ENCODE measurements at regions not wholly inside any gene's neighbourhood (a gene's known extent, or its start where the extent isn't known, plus 50 kb on each side); places are given as distances from the start of the nearest gene placed in this dataset.
"Not testable (repeated sequence)": the region's sequence is repeated elsewhere in the genome, so short reads cannot be mapped to it uniquely, and the experiment has no call there.

DNA sequence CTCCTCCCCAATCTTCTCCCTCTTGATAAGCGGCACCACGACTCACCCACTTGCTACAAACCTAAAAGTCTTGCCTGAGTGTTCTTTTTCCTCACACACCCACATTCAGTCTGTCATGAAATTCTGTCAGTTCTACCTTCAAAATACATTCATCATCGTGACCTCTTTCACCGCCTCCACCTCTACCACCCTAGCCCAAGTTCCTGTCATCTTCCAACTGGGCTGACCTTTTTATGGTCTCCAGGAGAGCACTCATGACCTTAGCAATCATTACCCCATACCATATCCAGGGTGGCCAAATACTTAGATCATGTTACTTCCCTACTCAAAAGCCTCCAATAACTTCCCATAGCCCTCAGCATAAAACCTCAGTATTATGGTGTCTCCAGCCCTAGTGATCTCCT, 110.4 kb upstream of the TSC22D1 start:
- intact Hi-C loops (cut with DNase I, micrococcal nuclease), result no loop called here
- no peaks in the 10 kb centered on the region for H3K27me3 Mint-ChIP-seq
- ChIA-PET CTCF (no interaction called here), POLR2A (no interaction called here)
- H3K36me3 ChIP-seq (ENCODE audit: insufficient read depth, low read length), result no peaks in the 10 kb centered on the region
- no peaks in the 10 kb centered on the region for H3K9me3 ChIP-seq (ENCODE audit: control insufficient read depth in 1 of 2, insufficient read depth in 1 of 2, low read length in 2 of 2)
- H3K4me3 ChIP-seq (ENCODE audit: low read length), result no peak overlapping the region
- ATAC-seq (ENCODE audit: poor library complexity) (no peak), DNase-seq (no peak)
- no peaks in the 10 kb centered on the region for H3K4me1 ChIP-seq (ENCODE audit: insufficient read depth, low read length)
- H3K27me3 ChIP-seq (ENCODE audit: control insufficient read depth in 1 of 2, insufficient read depth in 2 of 2, low read length in 2 of 2), result no peaks in the 10 kb centered on the region
- H3K4me3 Mint-ChIP-seq, result no peak overlapping the region
- no peak overlapping the region for H3K27ac Mint-ChIP-seq
- no peak overlapping the region for H3K27ac ChIP-seq (ENCODE audit: low read depth in 1 of 2, low read length in 2 of 2)
- no peaks in the 10 kb centered on the region for H3K36me3 Mint-ChIP-seq (ENCODE audit: low read depth)
- TF ChIP-seq, protein P1, sequence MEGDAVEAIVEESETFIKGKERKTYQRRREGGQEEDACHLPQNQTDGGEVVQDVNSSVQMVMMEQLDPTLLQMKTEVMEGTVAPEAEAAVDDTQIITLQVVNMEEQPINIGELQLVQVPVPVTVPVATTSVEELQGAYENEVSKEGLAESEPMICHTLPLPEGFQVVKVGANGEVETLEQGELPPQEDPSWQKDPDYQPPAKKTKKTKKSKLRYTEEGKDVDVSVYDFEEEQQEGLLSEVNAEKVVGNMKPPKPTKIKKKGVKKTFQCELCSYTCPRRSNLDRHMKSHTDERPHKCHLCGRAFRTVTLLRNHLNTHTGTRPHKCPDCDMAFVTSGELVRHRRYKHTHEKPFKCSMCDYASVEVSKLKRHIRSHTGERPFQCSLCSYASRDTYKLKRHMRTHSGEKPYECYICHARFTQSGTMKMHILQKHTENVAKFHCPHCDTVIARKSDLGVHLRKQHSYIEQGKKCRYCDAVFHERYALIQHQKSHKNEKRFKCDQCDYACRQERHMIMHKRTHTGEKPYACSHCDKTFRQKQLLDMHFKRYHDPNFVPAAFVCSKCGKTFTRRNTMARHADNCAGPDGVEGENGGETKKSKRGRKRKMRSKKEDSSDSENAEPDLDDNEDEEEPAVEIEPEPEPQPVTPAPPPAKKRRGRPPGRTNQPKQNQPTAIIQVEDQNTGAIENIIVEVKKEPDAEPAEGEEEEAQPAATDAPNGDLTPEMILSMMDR (IDR thresholded peaks at IDR 0.05), result no peak
- H3K9me3 Mint-ChIP-seq, result peaks cover 11% of the 10 kb centered on the region
- H3K4me1 Mint-ChIP-seq (ENCODE audit: low read depth), result no peaks in the 10 kb centered on the region

GRCh38 chr13:44685641-44686040, 109.5 kb upstream of the TSC22D1 start:
- no peaks in the 10 kb centered on the region for H3K4me1 ChIP-seq (ENCODE audit: insufficient read depth, low read length)
- Mint-ChIP-seq H3K4me3 (no peak overlapping the region), H3K4me1 (ENCODE audit: low read depth) (no peaks in the 10 kb centered on the region), H3K36me3 (ENCODE audit: low read depth) (no peaks in the 10 kb centered on the region), H3K9me3 (peaks cover 11% of the 10 kb centered on the region), H3K27me3 (no peaks in the 10 kb centered on the region), H3K27ac (no peak overlapping the region)
- ChIA-PET POLR2A (no interaction called here), CTCF (no interaction called here)
- no peaks in the 10 kb centered on the region for H3K27me3 ChIP-seq (ENCODE audit: control insufficient read depth in 1 of 2, insufficient read depth in 2 of 2, low read length in 2 of 2)
- DNase-seq (peak in 1 of 14 experiments; percentile 2), ATAC-seq (ENCODE audit: poor library complexity) (no peak)
- intact Hi-C loops (cut with DNase I, micrococcal nuclease), result no loop called here
- TF ChIP-seq, protein P1 (IDR thresholded peaks at IDR 0.05), result no peak
- H3K36me3 ChIP-seq (ENCODE audit: insufficient read depth, low read length), result no peaks in the 10 kb centered on the region
- no peaks in the 10 kb centered on the region for H3K9me3 ChIP-seq (ENCODE audit: control insufficient read depth in 1 of 2, insufficient read depth in 1 of 2, low read length in 2 of 2)
- no peak overlapping the region for H3K27ac ChIP-seq (ENCODE audit: low read depth in 1 of 2, low read length in 2 of 2)
- no peak overlapping the region for H3K4me3 ChIP-seq (ENCODE audit: low read length)

DNA sequence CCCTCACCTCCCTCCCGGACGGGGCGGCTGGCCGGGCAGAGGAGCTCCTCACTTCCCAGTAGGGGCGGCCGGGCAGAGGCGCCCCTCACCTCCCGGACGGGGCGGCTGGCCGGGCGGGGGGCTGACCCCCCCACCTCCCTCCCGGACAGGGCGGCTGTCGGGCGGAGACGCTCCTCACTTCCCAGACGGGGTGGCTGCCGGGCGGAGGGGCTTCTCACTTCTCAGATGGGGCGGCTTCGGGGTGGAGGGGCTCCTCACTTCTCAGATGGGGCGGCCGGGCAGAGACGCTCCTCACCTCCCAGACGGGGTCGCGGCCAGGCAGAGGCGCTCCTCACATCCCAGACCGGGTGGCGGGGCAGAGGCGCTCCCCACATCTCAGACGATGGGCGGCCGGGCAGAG, 106.3 kb upstream of the TSC22D1 start:
- H3K4me1 ChIP-seq (ENCODE audit: insufficient read depth, low read length); H3K9me3 ChIP-seq (ENCODE audit: control insufficient read depth in 1 of 2, insufficient read depth in 1 of 2, low read length in 2 of 2); intact Hi-C loops (cut with DNase I, micrococcal nuclease); H3K36me3 ChIP-seq (ENCODE audit: insufficient read depth, low read length); H3K27ac Mint-ChIP-seq; ATAC-seq (ENCODE audit: poor library complexity); H3K36me3 Mint-ChIP-seq (ENCODE audit: low read depth); DNase-seq; POLR2A ChIA-PET; CTCF ChIA-PET; H3K27me3 ChIP-seq (ENCODE audit: control insufficient read depth in 1 of 2, insufficient read depth in 2 of 2, low read length in 2 of 2); H3K4me3 Mint-ChIP-seq; H3K4me3 ChIP-seq (ENCODE audit: low read length); H3K27ac ChIP-seq (ENCODE audit: low read depth in 1 of 2, low read length in 2 of 2); H3K4me1 Mint-ChIP-seq (ENCODE audit: low read depth); H3K27me3 Mint-ChIP-seq: not testable (repeated sequence)
- H3K9me3 Mint-ChIP-seq, result peaks cover 11% of the 10 kb centered on the region

DNA sequence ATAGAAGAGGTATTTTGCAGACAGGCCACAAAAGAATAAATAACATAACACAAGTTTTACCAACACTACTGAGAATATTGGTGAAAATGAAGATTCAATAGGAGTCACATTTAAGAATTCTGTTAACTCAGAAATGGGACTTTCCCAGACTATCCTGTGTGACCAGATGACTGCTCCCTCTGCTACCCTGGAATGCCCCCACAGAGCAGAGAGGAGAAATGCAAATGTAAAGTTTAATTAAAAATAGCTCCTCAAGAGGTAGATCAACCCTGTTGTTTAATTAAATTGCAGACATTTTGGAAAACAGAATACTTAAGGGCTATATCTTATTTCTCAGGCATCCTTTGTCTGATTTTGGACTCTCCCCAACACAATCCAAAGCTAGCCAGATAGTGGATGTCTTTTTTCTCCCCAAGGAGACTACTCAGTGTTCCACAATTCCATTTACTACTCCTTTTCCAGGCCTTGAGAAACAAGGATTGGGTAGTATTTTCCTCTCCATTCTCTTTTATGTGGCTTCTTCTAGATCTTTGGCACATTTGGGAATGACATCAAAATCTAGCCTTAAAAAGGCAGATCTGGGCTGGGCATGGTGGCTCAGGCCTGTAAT, 104.7 kb upstream of the TSC22D1 start:
- TF ChIP-seq, protein P1 (IDR thresholded peaks at IDR 0.05), result no peak
- Mint-ChIP-seq H3K36me3 (ENCODE audit: low read depth) (no peaks in the 10 kb centered on the region), H3K27me3 (no peaks in the 10 kb centered on the region), H3K27ac (no peak overlapping the region), H3K4me1 (ENCODE audit: low read depth) (no peaks in the 10 kb centered on the region), H3K4me3 (no peak overlapping the region), H3K9me3 (peaks cover 6% of the 10 kb centered on the region)
- H3K9me3 ChIP-seq (ENCODE audit: control insufficient read depth in 1 of 2, insufficient read depth in 1 of 2, low read length in 2 of 2), result no peaks in the 10 kb centered on the region
- H3K4me3 ChIP-seq (ENCODE audit: low read length), result no peak overlapping the region
- DNase-seq (no peak), ATAC-seq (ENCODE audit: poor library complexity) (no peak)
- no peaks in the 10 kb centered on the region for H3K4me1 ChIP-seq (ENCODE audit: insufficient read depth, low read length)
- ChIA-PET POLR2A (no interaction called here), CTCF (no interaction called here)
- no peaks in the 10 kb centered on the region for H3K36me3 ChIP-seq (ENCODE audit: insufficient read depth, low read length)
- no peak overlapping the region for H3K27ac ChIP-seq (ENCODE audit: low read depth in 1 of 2, low read length in 2 of 2)
- intact Hi-C loops (cut with DNase I, micrococcal nuclease), result no loop called here
- no peaks in the 10 kb centered on the region for H3K27me3 ChIP-seq (ENCODE audit: control insufficient read depth in 1 of 2, insufficient read depth in 2 of 2, low read length in 2 of 2)

Data from CD4-positive, alpha-beta T cell (primary cell).